NOMO-1 treated with DMSO at 0.1 percent for 48 hours (cell line): ENCODE measurements at regions not wholly inside any gene's neighbourhood (a gene's known extent, or its start where the extent isn't known, plus 50 kb on each side); places are given as distances from the start of the nearest gene placed in this dataset.
A peak's percentile ranks its signal among the peaks of the same experiment; 100 is the strongest.
"Not testable (repeated sequence)": the region's sequence is repeated elsewhere in the genome, so short reads cannot be mapped to it uniquely, and the experiment has no call there.

ENCODE experiments used
- DNase-seq: peaks from one replicate; lab custom pipeline; 2025; ENCODE audit not compliant: unreplicated experiment; lab: John Stamatoyannopoulos, UW

DNA sequence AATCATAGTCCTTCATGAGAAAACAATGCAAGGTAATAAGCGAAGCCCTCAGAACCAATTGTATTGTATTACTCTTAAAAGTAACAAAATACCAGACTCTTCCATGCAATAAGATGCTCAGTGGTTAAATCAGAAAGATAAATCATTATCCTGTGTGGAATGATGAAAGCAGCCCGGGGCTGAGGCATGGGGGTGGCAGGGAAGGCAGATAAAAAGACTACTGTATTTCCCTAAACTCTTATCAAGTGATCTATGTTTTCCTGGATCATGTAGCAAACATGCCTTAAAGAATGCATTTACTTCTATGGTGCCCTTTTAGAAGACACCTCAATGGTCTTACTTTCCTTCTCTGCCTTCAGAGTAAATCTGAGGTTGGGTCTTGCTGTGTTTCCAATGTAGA, 105.6 kb upstream of the DAPK1 start:
- no peak for DNase-seq

DNA sequence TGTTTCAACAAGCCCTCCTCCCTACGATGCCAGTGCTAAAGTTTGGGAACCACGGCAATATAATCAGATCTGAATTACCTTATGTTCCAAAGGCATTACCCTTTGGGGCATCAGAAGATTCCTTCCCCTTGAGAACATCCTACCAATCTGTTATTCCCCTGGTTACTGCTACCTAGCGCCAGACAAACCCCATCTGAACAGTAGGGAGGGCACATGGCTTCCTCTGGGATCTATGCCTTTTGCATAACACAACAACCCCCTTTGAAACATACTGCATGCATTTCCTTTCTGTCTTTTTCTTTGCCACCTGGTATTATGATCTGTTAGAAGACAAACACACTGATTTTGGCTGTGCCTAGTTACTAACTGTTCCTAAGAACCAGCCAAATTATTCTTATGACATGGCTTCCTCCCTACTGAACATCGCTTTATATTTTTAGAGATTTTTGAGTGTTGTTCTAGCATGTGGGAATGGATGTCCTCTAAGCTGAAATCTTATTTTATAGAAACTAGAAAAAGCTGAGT, 103.9 kb upstream of the DAPK1 start:
- DNase-seq, result no peak

DNA sequence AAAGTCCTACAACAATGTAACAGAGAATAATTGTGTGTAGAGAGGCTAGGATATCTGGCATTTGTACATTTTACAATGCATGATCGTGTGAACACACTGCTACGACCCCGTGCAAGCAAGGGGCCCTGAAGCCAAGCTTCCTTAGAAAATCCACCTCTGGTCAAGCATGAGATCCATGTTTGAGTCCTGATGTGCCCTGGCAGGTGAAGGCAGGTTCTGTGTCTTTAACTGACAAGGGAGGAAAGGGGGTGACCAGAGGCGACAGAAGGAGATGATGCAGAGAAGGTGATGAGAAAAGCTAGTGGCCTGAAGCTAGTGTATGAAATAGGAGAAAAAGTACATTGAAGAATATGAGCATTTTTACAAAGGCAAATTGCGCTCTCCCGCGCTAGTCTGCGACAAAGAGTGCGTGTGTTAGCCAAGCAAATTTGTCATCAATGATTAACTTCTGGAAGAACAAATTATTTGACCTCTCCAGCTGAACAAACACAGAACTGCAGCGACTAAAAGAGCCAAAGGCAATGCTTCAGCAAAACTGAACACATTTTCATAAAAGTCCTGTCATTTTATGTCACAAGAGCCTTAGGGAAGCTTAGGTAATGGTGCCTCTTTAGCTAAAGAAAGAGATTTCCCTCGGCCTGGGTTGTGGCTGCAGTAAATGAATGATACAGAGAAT, 101.7 kb upstream of the DAPK1 start:
- DNase-seq, result no peak

DNA sequence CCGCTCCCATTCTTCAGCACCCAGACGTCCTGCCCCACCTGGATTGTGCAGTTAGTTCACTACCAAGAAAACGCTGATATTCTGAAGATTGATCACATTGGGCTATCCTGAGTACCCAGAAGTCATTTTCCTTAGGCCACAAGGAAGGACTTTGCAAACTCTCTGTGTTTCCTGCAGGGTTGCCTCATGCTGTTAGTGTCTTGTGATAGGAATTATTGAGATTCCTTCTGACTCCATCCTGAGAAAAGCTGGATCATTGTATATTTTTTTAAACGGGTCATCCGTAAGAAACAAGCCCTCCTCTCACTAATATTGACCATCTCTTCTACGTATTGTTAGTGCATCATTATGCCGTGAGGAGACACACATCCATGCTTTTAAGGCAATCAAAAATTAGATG, 96.0 kb upstream of the DAPK1 start:
- no peak for DNase-seq

DNA sequence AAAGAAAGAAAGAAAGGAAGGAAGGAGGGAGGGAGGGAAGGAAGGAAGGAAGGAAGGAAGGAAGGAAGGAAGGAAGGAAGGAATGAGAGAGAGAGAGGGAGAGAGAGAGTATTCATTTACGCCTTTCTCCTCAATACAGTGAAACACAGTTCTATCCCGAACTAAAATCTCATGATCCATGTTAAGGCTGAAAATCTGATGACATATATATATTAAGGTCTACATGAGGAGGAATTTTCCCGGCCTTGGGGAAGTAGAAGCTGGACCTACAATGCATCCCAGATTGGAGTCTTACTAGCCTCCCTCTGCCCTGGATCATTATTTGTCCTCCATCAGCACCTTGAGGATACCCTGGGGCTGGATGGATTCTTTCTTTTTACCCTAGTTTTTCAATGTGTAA, 95.1 kb upstream of the DAPK1 start:
- DNase-seq, result no peak

DNA sequence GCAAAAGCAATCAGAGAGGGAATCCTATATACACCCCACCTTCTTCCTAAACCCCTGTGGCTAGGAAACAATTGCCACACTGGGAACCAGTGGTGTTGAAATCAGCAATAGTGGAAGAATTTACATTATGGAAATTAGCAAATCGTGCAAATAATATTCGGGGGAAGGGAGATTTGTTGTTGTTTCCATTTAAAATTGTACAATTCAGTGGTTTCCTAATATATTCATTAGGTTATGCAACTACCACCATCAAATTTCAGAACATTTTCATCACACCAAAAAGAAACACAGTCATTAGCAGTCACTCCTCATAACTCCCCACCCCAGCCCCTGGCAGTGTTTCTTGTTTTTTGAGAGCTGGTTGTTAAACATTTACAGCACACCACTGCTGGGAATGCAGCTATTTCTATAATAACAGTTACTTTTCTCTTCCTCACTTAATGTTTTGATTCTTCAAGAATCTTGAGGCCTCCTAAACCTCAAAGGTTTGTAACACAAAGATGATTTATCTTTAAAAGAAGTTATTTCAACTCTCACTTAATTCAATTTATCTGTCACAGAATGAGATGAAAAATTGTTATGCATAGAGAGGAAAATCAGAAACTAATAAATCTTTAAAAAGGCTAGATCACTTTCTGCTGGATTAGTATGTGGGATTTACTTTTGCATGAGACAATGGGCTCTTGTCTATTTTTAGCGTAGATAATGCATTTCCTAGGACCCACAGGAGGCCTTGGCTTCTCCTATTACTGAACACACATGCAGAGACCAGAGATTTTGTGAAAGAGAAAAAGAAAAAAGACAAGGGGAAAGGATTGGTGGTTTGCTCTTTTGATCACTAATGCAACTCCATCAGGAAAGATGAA, 91.8 kb upstream of the DAPK1 start:
- peak; percentile 29 for DNase-seq

DNA sequence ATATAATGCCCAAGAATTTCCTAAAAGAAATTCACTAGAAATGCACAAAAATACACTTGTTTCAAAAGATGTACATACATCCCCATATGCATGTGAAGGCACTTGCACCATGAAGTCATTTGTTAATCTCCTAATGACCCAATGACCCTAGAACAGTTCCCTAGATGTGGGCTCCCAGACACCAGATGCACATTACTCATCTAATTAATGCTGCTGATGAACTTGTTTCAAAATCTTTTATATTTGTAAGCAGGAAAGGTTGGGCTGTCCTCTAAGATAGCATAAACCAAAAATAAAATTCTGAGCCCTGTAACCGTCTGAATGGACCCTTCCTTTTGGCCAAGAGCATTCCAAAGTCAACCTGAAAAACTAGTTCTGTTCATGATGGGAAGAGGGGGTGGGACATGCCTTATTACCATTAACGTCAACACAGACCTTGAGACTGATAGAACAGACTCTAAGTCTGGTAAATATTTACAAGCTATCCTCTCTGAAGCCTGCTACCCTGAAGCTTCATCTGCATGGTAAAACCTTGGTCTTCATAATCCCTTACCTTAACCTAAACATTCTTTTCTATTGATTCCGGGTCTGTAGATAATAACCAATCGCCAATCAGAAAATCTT, 91.0 kb upstream of the DAPK1 start:
- peak; percentile 42 for DNase-seq

DNA sequence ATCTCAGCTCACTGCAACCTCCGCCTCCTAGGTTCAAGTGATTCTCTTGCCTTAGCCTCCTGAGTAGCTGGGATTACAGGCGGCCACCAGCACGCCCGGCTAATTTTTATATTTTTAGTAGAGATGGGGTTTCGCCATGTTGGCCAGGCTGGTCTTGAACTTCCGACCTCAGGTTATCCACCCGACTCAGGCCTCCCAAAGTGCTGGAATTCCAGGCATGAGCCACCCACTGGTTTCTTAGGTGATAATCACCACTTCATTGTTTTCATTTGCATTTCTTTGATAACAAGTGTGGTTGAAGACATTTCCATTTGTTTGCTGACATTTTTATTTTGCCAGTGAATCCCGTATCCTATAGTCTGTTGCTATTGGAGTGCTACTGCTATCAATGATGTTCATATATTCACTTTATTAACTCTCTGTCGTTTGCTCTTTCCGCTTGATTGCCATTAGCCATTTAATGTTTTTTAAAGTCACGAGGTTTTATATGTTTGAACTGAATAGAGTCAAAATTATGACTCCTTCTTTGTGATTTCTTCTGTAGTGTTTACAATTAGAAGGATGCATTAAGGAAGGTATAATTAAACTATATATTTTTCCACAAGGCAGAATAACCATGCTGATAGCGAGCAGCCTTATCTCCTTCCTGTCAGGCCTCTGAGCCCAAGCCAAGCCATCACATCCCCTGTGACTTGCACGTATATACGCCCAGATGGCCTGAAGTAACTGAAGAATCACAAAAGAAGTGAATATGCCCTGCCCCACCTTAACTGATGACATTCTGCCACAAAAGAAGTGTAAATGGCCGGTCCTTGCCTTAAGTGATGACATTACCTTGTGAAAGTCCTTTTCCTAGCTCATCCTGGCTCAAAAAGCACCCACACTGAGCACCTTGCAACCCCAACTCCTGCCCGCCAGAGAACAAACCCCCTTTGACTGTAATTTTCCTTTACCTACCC, 87.3 kb upstream of the DAPK1 start:
- not testable (repeated sequence) for DNase-seq

DNA sequence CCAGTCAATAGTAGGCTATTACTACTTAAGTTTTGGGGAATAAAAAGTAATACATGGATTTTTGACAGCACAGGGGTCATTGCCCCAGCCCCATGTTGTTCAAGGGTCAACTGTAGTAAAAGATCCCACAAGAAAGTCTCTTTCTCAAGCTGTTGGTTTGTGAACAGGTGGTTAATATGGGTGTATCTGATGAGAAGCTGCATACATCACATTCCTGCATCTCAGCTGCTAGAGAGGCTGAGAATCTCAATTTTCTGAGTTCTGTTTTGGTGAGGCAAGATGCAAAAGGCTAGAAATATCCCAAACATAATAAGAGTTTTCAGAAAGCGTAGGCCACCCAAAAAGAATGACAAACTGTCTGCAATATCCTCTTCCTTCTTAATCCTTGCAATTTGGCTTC, 76.8 kb upstream of the DAPK1 start:
- no peak for DNase-seq

DNA sequence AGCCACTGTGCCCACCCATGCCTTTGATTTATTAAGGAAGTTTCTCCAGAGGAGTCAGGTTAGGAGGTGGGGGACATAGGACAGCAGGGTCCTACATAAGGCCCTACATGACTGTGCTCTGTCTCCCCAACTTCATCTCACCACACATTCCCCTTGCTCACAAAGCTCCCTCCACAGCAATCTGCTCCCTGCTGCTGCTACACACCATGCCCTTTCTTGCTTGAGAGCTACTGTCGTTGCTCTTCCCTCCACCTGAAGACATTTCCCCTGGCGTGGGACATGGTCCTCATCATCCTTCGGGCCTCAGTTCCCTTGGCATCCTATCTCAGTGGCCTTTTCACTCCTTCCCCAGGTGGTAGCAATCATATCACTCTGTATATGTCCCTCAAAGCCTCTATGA, 75.9 kb upstream of the DAPK1 start:
- no peak for DNase-seq

DNA sequence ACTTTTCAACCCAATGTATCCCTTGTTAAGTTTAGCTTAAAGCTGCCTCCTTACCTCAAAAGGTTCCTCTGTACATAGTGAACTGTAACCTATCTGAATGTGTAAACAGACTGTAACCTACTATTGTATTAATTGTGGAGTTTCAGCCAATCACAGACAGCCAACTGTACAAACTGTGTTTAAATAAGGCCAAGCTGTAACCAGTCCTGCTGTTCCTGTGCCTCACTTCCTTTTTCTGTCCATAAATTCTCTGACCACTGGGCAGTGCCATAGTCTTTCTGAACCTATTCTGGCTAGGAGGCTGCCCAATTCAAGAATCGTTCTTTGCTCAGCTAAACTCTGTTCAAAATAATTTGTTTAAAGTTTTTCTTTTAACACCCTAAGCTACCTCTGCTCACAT, 74.7 kb upstream of the DAPK1 start:
- DNase-seq, result no peak

DNA sequence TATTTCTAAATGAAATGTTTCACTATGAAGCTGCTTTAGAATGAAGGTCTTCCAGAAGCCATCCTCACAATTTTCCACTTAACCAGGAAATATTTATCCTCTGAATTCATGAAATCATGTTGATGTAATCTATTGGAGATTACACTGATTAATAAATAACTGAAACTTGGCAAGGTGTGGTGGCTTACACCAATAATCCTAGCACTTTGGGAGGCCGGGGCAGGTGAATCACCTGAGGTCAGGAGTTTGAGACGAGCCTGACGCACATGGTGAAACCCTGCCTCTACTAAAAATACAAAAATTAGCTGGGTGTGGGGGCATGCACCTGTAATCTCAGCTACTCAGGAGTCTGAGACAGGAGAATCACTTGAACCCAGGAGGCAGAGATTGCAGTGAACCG, 73.8 kb upstream of the DAPK1 start:
- not testable (repeated sequence) for DNase-seq

DNA sequence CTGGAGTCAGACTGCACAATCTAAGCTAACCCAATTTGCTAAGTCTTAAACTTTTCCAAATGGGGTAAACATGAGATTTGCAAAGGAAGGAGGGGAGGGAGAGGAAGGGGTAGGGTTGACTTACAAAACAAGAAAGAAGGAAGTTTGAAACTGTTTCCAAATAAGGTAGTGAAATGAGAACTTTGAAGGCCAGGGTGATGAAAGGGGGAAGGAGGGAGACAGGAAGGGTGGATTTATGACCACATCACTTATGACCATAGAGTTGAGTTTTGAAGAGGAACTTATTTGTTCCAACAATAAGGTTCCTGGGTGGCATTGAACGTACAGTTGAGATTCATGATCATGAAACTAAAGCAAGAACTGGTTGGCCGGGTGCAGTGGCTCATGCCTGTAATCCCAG, 72.5 kb upstream of the DAPK1 start:
- DNase-seq, result peak; percentile 64

DNA sequence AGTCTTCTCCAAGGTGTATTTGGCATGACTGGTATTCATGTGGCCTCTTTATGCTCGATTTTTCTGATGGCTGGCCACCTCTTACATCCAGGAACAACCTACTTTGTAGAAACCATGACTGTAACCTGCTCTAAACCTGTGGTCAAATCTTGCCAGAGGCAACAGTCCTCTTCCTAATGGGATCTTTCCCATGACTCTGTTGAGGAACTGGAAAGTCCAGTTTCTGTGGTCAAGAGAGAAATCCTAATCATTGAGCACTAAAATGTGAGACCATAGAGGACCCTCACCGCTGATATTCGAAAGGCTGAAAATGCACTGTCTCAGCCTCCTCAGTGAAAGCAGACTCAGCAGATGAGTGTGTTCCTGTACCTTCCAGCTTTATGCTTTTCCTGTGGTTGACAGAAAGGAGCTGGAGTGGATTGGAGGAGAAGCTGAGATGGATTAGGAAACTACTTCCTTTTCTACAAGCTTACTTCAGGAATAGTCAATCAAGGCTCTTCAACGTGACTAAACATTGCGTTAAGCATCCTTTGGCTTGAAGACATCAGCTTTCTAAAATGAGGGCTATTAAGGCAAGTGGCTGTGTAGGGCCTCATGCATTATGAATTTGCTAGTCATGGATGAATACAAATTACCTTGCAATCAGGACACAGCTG, 69.7 kb upstream of the DAPK1 start:
- no peak for DNase-seq

DNA sequence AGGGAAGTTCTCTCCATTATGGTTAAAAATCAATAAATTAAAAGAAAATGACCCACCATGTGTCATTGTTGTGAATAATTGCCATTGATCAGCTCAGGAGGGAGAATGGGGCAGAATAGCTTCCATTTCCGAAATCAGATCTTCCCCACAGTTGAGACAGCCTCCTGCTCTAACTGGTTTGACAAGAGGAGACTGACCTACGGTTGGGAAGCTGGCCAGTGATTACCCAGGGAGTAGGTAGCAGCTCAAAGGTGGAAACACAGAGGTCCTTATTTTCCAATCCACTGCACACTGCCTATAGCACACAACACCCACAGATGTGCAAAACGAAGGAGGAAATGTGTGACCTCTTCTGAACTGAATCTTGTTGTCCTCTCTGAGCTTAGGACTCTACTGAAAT, 69.0 kb upstream of the DAPK1 start:
- DNase-seq, result no peak

DNA sequence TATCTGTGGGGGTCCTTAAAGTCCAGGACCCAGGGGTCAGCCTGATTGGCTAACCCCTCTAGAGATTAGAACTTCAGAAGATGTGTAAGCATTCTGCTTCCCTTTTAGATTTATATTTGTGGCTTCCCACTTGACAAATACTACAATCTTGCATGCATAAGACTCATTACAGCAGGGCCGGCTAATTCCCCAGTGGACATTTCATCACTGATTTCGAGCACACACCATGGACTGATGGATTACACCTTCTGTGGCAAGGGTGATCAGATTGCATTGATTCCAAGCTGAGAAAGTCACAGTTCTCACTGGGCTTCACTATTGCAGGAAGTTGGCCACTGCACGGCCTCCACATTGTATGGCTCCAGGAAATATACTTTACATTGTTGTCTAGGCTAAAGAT, 65.8 kb upstream of the DAPK1 start:
- no peak for DNase-seq

DNA sequence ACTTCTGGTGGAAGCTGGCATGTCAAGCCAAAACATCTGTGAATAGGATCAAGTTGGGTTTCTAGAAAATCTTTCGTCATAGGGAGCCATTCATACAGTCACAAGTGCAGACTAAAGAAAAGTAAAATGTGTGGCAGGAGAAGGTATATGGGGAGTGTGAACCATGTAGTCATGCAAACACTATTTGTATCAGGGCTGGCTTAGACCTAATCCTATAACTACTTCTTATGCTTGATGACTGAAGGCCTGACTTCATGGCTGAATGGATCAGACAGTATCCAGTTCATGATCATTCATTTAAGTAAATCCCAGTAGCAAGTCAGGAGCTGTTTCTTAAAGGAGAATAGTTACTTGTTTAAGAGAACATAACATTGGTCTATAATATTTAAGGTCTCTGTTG, 63.8 kb upstream of the DAPK1 start:
- no peak for DNase-seq

DNA sequence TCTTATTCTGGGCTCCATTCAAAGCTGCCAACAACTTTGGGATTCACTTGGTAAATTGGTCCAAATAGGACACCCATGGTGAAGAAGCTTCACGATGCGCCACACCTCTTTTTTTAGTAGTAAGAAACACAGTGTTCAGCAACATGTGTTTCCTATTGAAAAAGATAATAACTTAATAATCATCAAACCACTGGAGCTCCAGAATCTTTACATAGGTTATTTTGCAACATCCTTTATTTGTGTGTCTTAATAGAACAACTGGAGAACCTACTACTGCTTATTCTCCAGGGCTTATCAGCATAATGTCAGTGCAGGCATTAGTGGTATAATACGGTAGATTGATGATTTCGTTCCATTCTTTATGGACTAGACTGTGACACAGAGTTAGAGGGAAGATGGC, 63.3 kb upstream of the DAPK1 start:
- no peak for DNase-seq

DNA sequence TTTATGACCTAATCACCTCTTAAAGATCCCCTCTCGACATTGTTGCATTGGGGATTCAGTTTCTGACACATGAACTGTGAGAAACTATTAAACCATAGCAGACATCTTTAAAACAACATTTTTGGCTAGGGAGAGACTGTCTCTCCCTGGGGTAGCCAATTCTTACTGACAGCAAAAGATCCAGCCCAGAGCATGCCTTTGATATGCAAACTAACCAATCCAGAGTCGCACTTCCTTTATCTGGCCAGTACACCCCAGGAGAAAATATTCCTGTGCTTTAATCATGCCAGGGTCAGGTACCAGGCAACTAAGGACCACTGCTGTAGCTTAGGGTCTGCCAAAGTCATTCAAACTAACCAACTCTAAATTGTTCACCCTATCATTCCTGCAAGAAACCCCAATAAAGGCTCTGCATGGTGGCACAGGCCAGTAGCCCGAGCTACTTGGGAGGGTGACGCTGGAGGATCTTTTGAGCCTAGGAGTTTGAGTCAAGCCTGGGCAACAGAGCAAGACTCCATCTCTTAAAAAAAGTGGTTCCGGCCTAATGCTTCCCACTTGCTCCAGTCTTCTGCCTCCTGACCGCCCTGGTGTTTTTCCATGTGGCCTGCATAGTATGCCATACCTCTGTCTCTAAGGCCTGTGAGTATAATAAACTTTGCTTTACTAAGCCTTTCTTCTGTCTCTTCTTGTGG, 62.3 kb upstream of the DAPK1 start:
- DNase-seq, result no peak

DNA sequence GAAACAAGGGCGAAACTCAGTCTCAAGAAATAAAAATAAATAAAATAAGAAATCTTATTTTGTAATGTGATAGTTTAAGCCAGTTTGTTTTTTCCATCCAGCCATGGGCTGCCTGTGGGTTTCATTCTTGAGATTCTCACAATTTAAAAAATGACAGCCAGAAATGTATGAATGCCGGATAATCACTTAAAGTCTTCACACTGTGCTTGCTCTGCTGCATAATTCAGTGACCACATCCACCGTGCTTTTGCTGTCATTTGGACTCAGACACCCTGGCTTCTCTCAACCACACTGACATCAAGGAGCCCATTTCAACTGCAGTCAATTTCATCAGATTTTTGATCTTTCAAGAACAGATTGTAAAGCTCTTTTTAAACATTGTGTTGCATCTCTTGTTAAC, 61.0 kb upstream of the DAPK1 start:
- DNase-seq, result no peak
